ENCODE measurements at regions not wholly inside any gene's neighbourhood (a gene's known extent, or its start where the extent isn't known, plus 50 kb on each side); places are given as distances from the start of the nearest gene placed in this dataset.

GRCh38 chr2:111688482-111688881 is 195.5 kb downstream of the ANAPC1 start:
- TF ChIP-seq, protein P1, sequence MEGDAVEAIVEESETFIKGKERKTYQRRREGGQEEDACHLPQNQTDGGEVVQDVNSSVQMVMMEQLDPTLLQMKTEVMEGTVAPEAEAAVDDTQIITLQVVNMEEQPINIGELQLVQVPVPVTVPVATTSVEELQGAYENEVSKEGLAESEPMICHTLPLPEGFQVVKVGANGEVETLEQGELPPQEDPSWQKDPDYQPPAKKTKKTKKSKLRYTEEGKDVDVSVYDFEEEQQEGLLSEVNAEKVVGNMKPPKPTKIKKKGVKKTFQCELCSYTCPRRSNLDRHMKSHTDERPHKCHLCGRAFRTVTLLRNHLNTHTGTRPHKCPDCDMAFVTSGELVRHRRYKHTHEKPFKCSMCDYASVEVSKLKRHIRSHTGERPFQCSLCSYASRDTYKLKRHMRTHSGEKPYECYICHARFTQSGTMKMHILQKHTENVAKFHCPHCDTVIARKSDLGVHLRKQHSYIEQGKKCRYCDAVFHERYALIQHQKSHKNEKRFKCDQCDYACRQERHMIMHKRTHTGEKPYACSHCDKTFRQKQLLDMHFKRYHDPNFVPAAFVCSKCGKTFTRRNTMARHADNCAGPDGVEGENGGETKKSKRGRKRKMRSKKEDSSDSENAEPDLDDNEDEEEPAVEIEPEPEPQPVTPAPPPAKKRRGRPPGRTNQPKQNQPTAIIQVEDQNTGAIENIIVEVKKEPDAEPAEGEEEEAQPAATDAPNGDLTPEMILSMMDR (IDR thresholded peaks at IDR 0.05), result no peak
- no peak for TF ChIP-seq POLR2A (IDR thresholded peaks at IDR 0.05)

Measured in thyroid gland (tissue), 4 donors.